Motor neuron (in vitro differentiated cells): ENCODE measurements at regions not wholly inside any gene's neighbourhood (a gene's known extent, or its start where the extent isn't known, plus 50 kb on each side); places are given as distances from the start of the nearest gene placed in this dataset.

Experiments
- ATAC-seq, 8 experiments: fragments of 200-7000 bp; cut with Tn5 transposase; replicated peaks in 6 of 8; 2 replicates each; pipeline ENCODE4 v1.8.0; 2021; ENCODE audit warnings: mild to moderate bottlenecking in 8 of 8, moderate library complexity in 8 of 8
- H3K27ac ChIP-seq, 2 donors: fragments of 250-450 bp; sonication (Bioruptor Pico); 2 replicates each; pipeline ENCODE4 v1.9.0; 2021; ENCODE audit warnings: antibody characterized with exemption in 2 of 2, mild to moderate bottlenecking in 2 of 2, moderate library complexity in 1 of 2
- H3K4me1 ChIP-seq, 2 donors: fragments of 250-450 bp; sonication (Bioruptor Pico); replicated peaks in 1 of 2; 2 replicates each; pipeline ENCODE4 v1.6.1; 2021; ENCODE audit warnings: antibody characterized with exemption in 2 of 2, mild to moderate bottlenecking in 2 of 2, moderate library complexity in 1 of 2
- H3K4me3 ChIP-seq, 5 donors: fragments of 250-450 bp; sonication (Bioruptor Pico); 2 replicates each; pipeline ENCODE4 v1.9.0; 2021; ENCODE audit warnings: antibody characterized with exemption in 5 of 5, mild to moderate bottlenecking in 5 of 5, moderate library complexity in 4 of 5
- WGBS, 10 experiments: fragments of 450-650 bp; shearing (Covaris generic); methylation state at CpG; one replicate each; pipeline ENCODE4 v1.0.0; 2022; 5-methylcytosine and 5-hydroxymethylcytosine counted together
- in situ Hi-C, 9 experiments: fragments of 400-800 bp; cut with MboI; loops; one replicate each; pipeline ENCODE4 v1.15.0; 2021; ENCODE audit warnings: low sequenced_read_pairs in 9 of 9, low pct_unique_long_range_greater_than_20kb in 2 of 9; ENCODE audit not compliant: unreplicated experiment in 9 of 9

DNA sequence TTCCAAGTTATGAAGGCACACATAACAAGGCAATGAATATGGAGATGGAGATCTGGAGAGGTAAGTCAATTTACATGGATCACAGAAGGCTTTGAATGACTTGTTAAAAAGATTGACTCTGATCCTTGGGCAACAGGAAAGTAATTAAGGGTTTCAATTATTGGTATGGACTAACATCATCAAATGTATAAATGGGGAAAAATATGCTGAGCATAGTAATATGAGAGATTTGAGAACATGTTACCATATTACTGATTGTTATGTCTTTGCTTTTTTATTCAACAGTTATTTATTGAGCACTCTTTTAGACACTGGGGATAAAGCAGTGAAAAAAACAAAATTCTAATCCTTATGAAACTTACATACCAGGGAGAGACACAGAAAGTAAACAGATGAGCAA lies 238.5 kb upstream of the ROBO1 start:
- Histone ChIP-seq H3K27ac (no peak overlapping the region), H3K4me1 (no peaks in the 10 kb centered on the region), H3K4me3 (no peak overlapping the region)
- in situ Hi-C loops: no loop called here
- no peak for ATAC-seq

DNA sequence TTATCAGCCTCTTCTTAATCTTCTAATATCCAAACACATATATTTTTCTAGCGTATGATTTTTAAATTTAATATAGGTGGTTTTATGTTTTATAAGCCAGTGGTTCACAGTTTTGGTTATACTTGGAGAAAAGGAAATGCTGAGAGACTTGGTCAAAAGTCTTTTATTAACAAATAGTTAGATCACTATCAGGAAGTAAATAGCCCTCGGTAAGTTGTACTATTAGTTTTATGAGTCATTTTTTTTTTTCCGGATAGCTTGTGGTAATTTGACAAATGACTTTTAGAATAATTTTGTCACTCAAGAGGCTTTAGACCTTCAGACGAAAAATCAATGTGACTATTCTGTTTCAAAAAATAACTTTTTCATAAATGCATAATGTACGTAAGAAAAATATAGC lies 232.2 kb upstream of the ROBO1 start:
- H3K27ac ChIP-seq: no peak overlapping the region
- no peak for ATAC-seq
- no peaks in the 10 kb centered on the region for H3K4me1 ChIP-seq
- WGBS, 10 experiments: 37 to 100% (median 91%) methylated on average over 4 to 5 of the region's 5 CpGs
- in situ Hi-C loops: no loop called here
- no peak overlapping the region for H3K4me3 ChIP-seq

DNA sequence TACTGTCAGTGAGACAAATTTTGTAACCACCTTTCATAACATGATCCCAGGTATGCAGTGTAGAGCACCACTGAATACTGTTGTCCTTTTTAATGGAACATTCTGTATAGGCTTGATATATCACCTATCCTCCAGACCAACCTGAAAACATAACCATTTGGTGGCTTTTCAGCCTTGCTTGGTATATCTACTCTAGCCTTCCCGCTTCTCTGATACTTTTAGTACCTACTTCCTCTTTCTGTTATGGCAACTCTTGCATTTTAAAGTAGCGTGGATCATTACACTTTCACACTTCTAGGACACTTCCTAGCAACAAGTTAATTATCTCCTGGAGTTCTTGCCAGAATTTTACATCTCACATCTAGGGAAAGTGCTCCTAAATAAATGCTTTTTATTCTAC lies 226.6 kb upstream of the ROBO1 start:
- in situ Hi-C loops: no loop called here
- WGBS, 10 experiments: 0 to 100% (median 93%) methylated on average over 1 to 2 of the region's 2 CpGs; no CpG with 5 or more reads in 1 of the 10 experiments
- Histone ChIP-seq H3K4me3 (no peak overlapping the region), H3K27ac (no peak overlapping the region), H3K4me1 (no peaks in the 10 kb centered on the region)
- ATAC-seq: no peak

DNA sequence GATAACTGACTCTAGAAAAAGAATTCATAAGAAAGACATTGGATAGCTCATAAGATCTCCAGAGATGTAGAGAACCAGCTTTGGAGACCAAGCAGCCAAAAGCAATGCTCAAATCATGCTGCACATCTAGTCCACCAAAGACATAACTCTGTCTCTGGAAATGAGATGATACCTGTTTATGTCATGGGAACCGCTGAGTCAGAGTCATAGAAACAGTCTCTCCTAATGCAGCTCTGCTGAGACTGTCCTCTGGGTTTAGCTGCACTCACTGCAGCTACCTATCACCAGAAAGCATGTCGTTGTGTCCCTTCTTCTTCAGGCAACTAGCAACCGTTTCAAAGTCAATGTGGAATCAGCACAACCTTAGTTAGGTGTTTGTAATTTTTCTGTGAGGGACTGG lies 218.5 kb upstream of the ROBO1 start:
- 0 to 100% (median 64%) methylated on average over 1 to 3 of the region's 3 CpGs; no CpG with 5 or more reads in 2 of the 10 experiments for WGBS, 10 experiments
- Histone ChIP-seq H3K4me3 (no peak overlapping the region), H3K27ac (no peak overlapping the region), H3K4me1 (peaks cover 0 to 11% of the 10 kb centered on the region in 2 donors)
- ATAC-seq: peak in 3 of 8 experiments; percentile 19 to 55 (median 32)
- in situ Hi-C loops: no loop called here

DNA sequence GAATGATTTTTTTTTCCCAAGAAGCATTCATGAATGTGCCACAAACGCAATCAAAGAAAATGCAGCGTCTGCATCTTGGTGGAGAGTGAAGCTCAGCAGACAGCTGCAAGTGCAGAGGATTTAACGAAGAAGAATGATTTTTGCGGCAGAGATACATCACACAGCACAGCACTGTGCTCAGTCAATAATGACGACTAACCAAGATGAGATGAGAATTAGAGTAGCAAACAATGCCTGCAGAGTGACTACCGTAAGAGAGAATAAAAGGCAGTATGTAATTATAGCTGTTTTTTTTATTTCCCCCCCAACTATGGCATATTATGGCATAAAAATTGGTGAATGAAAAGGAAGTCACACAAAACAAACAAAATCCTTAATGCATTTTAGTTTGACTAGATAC lies 218.0 kb upstream of the ROBO1 start:
- ATAC-seq: peak in 5 of 8 experiments; percentile 29 to 60 (median 53)
- in situ Hi-C loops: no loop called here
- WGBS, 10 experiments: 9 to 78% (median 40%) methylated on average over 1 to 6 of the region's 6 CpGs; no CpG with 5 or more reads in 1 of the 10 experiments

DNA sequence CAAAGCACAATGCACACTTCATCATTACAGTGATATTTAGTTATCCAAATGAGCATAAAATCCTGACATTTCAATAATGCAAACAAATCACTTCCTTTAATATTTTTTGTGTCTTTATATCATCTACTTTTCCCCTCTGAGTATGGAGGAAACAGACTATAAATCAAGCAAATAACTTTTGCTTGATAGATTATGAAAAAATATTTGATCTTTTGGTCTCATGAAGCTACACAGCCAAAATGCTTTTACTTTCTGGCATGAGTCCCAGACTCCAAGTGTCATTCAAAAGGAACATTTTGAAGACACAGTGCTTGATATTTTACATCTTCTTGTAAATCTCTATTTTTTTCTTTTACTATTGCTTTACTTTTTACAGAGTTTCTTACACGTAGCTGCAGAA lies 215.3 kb upstream of the ROBO1 start:
- no peak for ATAC-seq
- Histone ChIP-seq H3K4me3 (no peak overlapping the region), H3K4me1 (peaks cover 0 to 11% of the 10 kb centered on the region in 2 donors), H3K27ac (no peak overlapping the region)
- in situ Hi-C loops: no loop called here
- 0 to 100% (median 67%) methylated on average over 1 of the region's 1 CpG; no CpG with 5 or more reads in 1 of the 10 experiments for WGBS, 10 experiments

More for the DNA sequence above, 218.0 kb upstream of the ROBO1 start:
- Histone ChIP-seq H3K27ac (no peak overlapping the region), H3K4me1 (peaks cover 0 to 11% of the 10 kb centered on the region in 2 donors), H3K4me3 (no peak overlapping the region)

DNA sequence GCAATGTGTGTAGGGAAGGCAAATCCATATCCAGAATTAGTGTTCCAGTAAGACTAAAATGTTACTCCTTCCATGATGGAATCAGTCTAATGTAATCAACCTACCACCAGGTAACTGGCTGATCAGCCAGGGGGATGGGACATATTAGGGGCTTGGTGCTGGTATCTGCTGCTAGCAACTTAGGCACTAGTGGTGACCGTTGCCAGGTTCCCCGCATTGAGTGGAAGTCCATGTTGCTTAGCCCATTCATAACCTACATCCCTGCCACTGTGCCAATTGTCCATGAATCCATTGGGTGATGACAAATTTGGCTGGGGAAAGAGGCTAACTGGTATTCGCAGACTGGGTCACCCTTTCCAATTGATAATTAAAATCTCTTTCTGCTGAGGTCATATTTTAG lies 212.2 kb upstream of the ROBO1 start:
- WGBS, 10 experiments: 8 to 100% (median 91%) methylated on average over 1 to 3 of the region's 3 CpGs
- H3K4me3 ChIP-seq: no peak overlapping the region
- in situ Hi-C loops: no loop called here
- ATAC-seq: no peak
- no peak overlapping the region for H3K27ac ChIP-seq
- peaks cover 0 to 4% of the 10 kb centered on the region in 2 donors for H3K4me1 ChIP-seq

DNA sequence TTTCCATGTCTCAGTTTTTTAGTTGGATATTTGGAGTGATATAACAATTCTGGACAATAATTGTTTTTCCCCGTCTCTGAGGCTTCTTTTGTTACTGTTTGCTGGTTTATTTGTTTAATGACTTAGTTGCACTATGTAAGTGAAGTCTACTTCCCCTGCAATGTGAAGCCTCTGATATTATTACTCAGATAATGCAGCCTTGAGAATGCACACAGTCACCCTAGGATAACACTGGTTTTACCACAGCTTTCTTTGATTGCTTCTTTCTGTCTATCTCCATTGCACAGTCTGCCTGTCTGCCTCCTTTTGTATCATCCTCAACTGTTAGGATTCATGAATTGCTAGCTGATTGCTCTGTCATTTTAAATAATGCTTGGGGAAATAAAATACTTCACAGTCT lies 208.7 kb upstream of the ROBO1 start:
- no peak for ATAC-seq
- H3K4me3 ChIP-seq: no peak overlapping the region
- 0 to 100% (median 82%) methylated on average over 1 of the region's 1 CpG; no CpG with 5 or more reads in 1 of the 10 experiments for WGBS, 10 experiments
- in situ Hi-C loops: no loop called here
- no peak overlapping the region for H3K27ac ChIP-seq
- H3K4me1 ChIP-seq: no peaks in the 10 kb centered on the region

DNA sequence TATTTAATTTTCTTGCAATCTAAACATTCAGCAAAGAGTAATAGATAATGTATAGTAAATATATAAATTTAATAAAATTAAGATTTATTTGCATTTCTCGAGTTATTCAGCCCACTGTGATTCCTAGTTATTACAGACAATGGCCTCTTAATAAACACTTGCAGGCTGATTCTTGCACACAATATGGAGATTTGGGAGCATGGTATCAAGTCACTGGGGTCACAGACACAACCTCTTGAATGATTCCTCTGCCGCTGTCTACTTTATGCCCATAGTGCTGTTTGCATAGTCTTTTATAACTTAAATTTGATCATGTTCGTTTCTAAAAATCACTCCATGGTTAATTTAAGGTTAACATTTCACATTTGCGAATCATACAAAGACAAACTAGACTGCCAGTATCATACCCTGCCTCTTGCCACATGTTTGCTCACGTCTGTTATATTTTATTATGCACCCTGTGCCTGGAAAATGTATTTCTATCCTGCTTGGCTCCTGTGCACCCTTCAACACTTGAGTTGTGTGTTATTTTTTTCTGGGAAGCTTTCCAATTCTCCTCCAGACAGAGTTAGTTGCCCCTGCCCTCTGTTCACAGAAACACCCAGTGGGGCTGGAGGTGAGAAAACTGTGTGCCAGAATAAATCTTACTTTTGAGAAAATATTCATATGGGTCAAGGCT lies 206.3 kb upstream of the ROBO1 start:
- in situ Hi-C loops: no loop called here
- Histone ChIP-seq H3K4me3 (no peak overlapping the region), H3K4me1 (no peaks in the 10 kb centered on the region), H3K27ac (no peak overlapping the region)
- no peak for ATAC-seq
- WGBS, 10 experiments: 6 to 100% (median 62%) methylated on average over 2 to 5 of the region's 5 CpGs; no CpG with 5 or more reads in 2 of the 10 experiments

DNA sequence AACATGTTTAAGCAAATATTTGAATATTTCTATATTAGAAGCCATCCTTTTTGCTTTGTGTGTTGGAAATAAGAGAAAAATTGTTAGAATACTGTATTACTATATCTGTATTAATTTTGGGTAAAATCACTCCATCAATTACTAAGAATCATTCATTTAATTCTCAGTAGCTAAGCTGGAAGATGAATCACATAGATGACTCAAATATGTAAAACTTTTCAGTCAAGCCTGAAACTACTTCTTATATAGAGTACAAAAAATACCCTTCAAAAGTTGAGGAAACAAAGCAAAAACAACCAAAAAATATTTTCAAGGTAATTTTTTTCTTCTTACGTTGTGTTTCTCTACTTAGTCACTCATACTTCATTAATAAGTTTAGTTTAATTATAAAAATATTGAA lies 205.7 kb upstream of the ROBO1 start:
- Histone ChIP-seq H3K27ac (no peak overlapping the region), H3K4me1 (no peaks in the 10 kb centered on the region), H3K4me3 (no peak overlapping the region)
- 0 to 100% (median 67%) methylated on average over 1 of the region's 1 CpG; no CpG with 5 or more reads in 2 of the 10 experiments for WGBS, 10 experiments
- in situ Hi-C loops: no loop called here
- ATAC-seq: no peak

DNA sequence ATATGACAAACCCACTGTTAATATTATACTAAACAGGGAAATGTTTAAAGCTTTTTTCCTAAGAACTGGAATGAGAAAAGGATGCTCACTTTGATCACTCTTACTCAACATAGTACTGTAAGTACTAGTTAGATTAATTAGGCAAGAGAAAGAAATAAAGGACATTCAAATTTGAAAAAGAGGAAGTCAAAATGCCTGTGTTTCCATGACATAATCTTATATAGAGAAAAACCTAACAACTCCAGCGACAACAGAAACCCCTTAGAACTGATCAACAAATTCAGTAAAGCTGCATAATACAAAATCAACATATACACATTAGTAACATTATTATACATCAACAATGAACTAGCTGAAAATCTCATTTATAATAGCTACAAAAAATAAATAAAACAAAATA lies 200.6 kb upstream of the ROBO1 start:
- no peak overlapping the region for H3K27ac ChIP-seq
- in situ Hi-C loops: no loop called here
- 6 to 100% (median 27%) methylated on average over 1 of the region's 1 CpG; no CpG with 5 or more reads in 3 of the 10 experiments for WGBS, 10 experiments
- H3K4me1 ChIP-seq: no peaks in the 10 kb centered on the region
- H3K4me3 ChIP-seq: no peak overlapping the region
- no peak for ATAC-seq

DNA sequence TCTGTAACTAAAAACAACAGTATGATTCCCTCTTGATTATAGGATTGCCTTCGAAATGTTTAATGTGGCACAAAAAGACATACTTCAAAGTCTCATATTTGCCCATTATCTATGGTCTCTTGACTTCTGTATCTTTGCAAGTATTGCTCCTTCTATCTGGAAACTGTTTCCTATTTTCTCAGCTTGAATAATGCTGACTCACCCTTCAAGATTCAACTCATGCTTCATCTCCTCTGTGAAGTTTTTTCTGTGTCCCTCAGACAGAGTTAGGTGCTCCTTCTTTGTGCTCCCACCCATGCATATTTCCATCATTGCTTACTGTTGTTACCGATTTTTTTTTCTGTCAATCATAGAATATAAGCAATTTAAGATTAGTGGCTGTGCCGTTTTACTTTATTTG lies 192.8 kb upstream of the ROBO1 start:
- H3K4me3 ChIP-seq: no peak overlapping the region
- no peak overlapping the region for H3K27ac ChIP-seq
- in situ Hi-C loops: no loop called here
- no peak for ATAC-seq
- no peaks in the 10 kb centered on the region for H3K4me1 ChIP-seq
- 6 to 100% (median 66%) methylated on average over 2 to 3 of the region's 3 CpGs; no CpG with 5 or more reads in 1 of the 10 experiments for WGBS, 10 experiments

DNA sequence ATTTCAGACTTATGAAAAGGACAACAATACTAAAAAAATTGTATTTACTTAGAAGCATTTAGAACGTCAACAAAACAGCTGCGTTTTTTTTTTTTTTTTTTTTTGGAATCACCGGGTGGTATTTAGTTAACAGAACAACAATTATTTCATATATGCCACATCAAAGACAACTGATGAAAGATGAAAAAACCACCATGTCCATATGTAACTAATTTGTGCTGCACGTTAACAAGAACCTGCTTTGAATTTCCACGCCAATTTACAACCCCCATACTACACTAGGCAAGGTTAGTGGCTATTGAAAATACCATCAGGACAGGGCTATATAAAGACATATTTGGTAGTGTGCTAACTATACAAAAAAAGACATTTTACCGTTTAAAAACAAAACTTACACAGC lies 189.3 kb upstream of the ROBO1 start:
- Histone ChIP-seq H3K4me1 (peaks cover 0 to 3% of the 10 kb centered on the region in 2 donors), H3K4me3 (no peak overlapping the region), H3K27ac (no peak overlapping the region)
- in situ Hi-C loops: no loop called here
- no peak for ATAC-seq
- WGBS, 10 experiments: 4 to 98% (median 87%) methylated on average over 2 to 6 of the region's 6 CpGs

DNA sequence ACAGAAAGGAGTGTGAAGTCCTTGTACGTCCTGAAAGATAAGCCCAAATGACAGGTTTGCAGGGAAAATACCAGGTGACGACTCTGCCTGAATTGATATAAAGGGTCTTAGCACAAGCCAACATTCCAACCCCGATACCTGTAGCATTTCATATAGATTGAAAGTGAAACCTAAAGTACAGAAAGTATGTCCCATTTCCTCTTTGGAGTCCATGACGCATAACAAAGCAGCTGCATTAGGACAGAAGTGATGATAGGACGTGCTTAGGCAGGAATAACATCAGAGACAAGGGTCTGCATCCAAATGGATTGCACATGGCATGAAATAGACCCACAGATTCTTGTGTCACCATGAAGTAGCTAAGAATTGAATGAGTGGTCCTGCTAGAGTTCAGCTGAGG lies 187.0 kb upstream of the ROBO1 start:
- Histone ChIP-seq H3K4me3 (no peak overlapping the region), H3K27ac (no peak overlapping the region), H3K4me1 (peaks cover 0 to 3% of the 10 kb centered on the region in 2 donors)
- ATAC-seq: no peak
- in situ Hi-C loops: no loop called here
- 0 to 93% (median 45%) methylated on average over 1 to 5 of the region's 5 CpGs; no CpG with 5 or more reads in 2 of the 10 experiments for WGBS, 10 experiments
